DND-41 (cell line): ENCODE measurements at regions not wholly inside any gene's neighbourhood (a gene's known extent, or its start where the extent isn't known, plus 50 kb on each side); places are given as distances from the start of the nearest gene placed in this dataset.

Experiments
- EZH2 ChIP-seq: IDR thresholded peaks from 3 replicates; pipeline ENCODE4 v1.6.1; 2012; ENCODE audit warnings: borderline replicate concordance, low read depth, mild to moderate bottlenecking, moderate library complexity, low read length, inconsistent platforms; ENCODE audit not compliant: severe bottlenecking
- TF ChIP-seq, protein P1 (sequence below): IDR thresholded peaks from 2 replicates; pipeline ENCODE4 v1.5.1; 2012; ENCODE audit warnings: borderline replicate concordance, low read length, moderate library complexity, mild to moderate bottlenecking; ENCODE audit not compliant: poor library complexity, severe bottlenecking; ENCODE audit errors: extremely low read depth

DNA sequence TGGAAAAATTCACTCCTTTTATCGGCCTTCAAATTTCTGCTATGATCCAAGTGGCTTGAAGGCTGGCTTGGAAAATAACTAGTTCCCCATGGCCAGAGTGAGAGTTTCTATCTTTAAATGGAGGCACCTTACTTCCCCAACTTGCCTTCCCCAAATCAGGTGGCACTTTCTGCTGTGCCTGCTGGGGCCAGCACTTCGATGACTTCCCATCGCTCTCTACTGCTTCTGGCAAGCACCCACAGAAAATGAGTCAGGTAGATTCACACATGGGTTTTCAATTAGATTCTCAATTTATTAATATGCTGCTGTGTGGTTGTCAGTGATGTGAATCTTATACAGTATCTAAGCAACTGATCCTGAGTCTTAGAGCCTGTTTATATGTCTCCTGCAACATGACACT lies 398.8 kb upstream of the RAG2 start:
- TF ChIP-seq, protein P1, sequence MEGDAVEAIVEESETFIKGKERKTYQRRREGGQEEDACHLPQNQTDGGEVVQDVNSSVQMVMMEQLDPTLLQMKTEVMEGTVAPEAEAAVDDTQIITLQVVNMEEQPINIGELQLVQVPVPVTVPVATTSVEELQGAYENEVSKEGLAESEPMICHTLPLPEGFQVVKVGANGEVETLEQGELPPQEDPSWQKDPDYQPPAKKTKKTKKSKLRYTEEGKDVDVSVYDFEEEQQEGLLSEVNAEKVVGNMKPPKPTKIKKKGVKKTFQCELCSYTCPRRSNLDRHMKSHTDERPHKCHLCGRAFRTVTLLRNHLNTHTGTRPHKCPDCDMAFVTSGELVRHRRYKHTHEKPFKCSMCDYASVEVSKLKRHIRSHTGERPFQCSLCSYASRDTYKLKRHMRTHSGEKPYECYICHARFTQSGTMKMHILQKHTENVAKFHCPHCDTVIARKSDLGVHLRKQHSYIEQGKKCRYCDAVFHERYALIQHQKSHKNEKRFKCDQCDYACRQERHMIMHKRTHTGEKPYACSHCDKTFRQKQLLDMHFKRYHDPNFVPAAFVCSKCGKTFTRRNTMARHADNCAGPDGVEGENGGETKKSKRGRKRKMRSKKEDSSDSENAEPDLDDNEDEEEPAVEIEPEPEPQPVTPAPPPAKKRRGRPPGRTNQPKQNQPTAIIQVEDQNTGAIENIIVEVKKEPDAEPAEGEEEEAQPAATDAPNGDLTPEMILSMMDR = no peak
- TF ChIP-seq EZH2 = no peak
